SK-N-MC (cell line): ENCODE measurements at regions not wholly inside any gene's neighbourhood (a gene's known extent, or its start where the extent isn't known, plus 50 kb on each side); places are given as distances from the start of the nearest gene placed in this dataset.

ENCODE experiments used
- DNase-seq: peaks from one replicate; pipeline ENCODE4 v3.0.0-alpha.2; 2011; ENCODE audit warnings: low read depth, low spot score
- H3K27ac ChIP-seq: fragments of 200-600 bp; sonication (generic); 2 replicates; pipeline ENCODE4 v1.5.1; 2016; ENCODE audit warnings: mixed run types
- H3K36me3 ChIP-seq: fragments of 200-600 bp; sonication (generic); 2 replicates; pipeline ENCODE4 v1.6.1; 2017; ENCODE audit warnings: antibody characterized with exemption, low read length, mixed read lengths; ENCODE audit not compliant: insufficient read depth
- H3K4me3 ChIP-seq: fragments of 200-600 bp; sonication (generic); 2 replicates; pipeline ENCODE4 v1.5.1; 2016
- H3K9ac ChIP-seq: fragments of 200-600 bp; sonication (generic); 2 replicates; pipeline ENCODE4 v1.8.0; 2017; ENCODE audit warnings: mixed run types, mixed read lengths; ENCODE audit not compliant: insufficient read length
- H3K9me3 ChIP-seq: fragments of 200-600 bp; sonication (generic); 2 replicates; pipeline ENCODE4 v1.6.1; 2017; ENCODE audit warnings: low read depth, mild to moderate bottlenecking, antibody characterized with exemption, low read length, moderate library complexity, mixed read lengths
- EZH2 ChIP-seq: fragments of 200-600 bp; sonication (generic); IDR thresholded peaks from one replicate; pipeline ENCODE4 v1.6.1; 2017; ENCODE audit warnings: antibody characterized with exemption
- FOXP2 ChIP-seq: optimal IDR thresholded peaks from 2 replicates; pipeline ENCODE3; 2011; ENCODE audit warnings: mild to moderate bottlenecking, moderate library complexity; ENCODE audit not compliant: insufficient read depth; ENCODE audit errors: extremely low read length, control extremely low read depth
- POLR2AphosphoS5 ChIP-seq: IDR thresholded peaks from 2 replicates; pipeline ENCODE4 v1.6.1; 2012; ENCODE audit warnings: mild to moderate bottlenecking, low read depth, low read length, borderline replicate concordance

DNA sequence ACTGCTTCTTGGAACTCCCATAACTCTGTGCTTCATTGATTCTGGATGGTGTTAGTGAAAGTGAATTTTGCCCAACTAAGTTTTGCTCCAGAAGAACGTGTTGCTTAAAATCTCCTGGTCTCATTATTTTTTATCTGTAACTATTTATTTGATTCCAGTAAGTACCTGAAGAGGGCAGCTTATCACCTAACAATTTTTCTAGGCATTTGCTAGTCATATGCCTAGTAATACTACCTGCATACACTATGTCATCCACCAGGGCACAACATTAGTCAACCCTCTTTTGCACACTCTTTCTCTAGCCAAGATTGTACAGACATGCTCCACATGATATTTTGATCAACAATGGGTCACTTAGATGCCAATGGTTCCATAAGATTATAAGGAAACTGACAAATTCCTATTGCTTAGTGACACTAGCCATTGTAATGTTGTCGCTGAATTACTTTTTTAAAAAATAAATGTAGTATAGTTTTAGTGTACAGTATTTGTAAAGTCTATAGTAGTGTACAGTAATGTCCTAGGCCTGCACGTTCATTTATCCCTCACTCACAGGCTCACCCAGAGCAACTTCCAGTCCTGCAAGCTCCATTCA lies 499.9 kb upstream of the AADAT start:
- H3K36me3 ChIP-seq: no peaks in the 10 kb centered on the region
- H3K9me3 ChIP-seq: no peaks in the 10 kb centered on the region
- no peak overlapping the region for H3K9ac ChIP-seq
- DNase-seq: no peak
- H3K27ac ChIP-seq: no peak overlapping the region
- H3K4me3 ChIP-seq: no peak overlapping the region
- TF ChIP-seq EZH2 (no peak), FOXP2 (no peak), POLR2AphosphoS5 (no peak)

DNA sequence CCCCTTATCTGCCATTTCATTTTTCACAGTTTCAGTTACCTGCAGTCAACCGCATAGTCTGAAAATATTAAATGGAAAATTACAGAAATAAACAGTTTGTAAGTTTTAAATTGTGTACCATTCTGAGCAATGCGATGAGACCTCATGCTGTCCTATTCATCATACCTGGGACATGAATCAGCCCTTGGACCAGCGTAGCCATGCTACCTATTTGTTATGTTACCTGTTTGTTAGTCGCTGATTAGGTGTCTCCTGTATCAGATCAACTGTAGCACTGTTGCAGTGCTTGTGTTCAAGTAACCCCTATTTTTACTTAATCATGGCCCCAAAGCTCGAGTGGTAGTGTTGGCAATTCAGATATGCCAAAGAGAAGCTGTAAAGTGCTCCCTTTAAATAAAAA lies 492.2 kb upstream of the AADAT start:
- no peak overlapping the region for H3K4me3 ChIP-seq
- no peaks in the 10 kb centered on the region for H3K9me3 ChIP-seq
- no peaks in the 10 kb centered on the region for H3K36me3 ChIP-seq
- no peak overlapping the region for H3K9ac ChIP-seq
- no peak overlapping the region for H3K27ac ChIP-seq
- no peak for DNase-seq
- TF ChIP-seq FOXP2: no peak

DNA sequence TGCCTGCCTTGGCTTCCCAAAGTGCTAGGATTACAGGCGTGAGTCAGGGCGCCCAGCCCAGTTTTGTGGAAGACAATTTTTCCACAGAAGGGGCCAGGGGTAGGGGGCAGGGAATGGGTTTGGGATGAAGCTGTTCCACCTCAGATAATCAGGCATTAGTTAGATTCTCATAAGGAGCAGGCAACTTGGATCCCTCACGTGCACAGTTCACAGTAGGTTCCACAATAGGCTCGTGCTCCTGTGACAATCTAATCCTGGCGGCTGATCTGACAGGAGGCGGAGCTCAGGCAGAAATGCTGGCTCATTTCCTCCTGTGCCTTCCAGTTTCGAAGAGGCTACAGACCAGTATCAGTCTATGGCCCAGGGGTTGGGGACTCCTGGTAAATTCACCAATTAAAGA lies 491.6 kb upstream of the AADAT start:
- H3K9me3 ChIP-seq: no peaks in the 10 kb centered on the region
- no peak overlapping the region for H3K9ac ChIP-seq
- no peak for DNase-seq
- H3K4me3 ChIP-seq: no peak overlapping the region
- no peaks in the 10 kb centered on the region for H3K36me3 ChIP-seq
- H3K27ac ChIP-seq: no peak overlapping the region
- no peak for TF ChIP-seq POLR2AphosphoS5
- TF ChIP-seq FOXP2: no peak
- no peak for TF ChIP-seq EZH2

DNA sequence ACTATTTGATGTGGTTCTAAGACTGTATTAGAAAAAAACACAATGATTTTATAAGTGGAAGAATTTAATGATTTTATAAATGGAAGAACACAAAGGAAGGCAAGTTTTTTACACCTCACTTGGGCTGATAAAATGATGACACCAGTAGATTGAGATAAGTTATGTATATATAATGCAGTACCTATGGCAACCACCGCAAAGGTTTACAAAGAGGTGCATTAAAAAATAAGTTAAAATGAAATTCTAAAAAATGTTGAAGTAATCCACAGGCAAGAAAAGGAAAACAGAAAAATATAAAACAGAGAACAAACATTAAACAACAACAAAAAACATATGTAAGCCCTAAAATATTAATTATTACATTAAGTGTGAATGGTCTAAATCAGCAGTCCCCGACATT lies 490.9 kb upstream of the AADAT start:
- H3K9me3 ChIP-seq: no peaks in the 10 kb centered on the region
- no peaks in the 10 kb centered on the region for H3K36me3 ChIP-seq
- no peak overlapping the region for H3K4me3 ChIP-seq
- H3K27ac ChIP-seq: no peak overlapping the region
- no peak overlapping the region for H3K9ac ChIP-seq
- no peak for TF ChIP-seq POLR2AphosphoS5
- no peak for TF ChIP-seq FOXP2
- TF ChIP-seq EZH2: no peak
- DNase-seq: no peak

DNA sequence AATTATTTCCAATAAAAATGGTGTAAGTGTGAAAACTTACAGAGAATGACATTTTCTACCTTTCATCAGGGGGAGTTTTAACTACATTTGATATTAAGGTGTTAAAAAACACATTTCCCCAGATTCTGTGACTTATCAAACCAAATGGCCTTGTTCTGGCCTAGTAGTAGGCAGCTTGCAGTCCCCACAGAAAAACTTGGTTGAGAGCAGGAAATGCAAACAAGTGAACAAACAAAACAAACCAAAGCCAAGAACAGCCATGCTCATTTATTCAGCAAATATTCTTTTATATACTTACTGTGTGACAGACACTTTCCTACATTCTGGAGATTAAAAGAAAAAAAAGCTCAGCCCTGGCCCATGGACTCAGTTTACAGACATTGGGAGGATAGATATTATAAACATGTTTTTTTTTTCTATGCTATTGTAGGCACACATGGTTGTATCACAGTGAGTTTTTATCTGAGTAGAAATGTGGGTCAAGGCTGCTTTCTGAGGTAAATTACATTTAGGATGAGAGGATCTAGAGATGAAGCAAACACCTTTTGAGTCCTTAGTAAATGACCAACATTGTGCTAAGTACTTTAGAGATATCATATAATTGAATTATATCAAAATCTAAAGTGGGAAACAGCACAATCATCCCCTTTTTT lies 449.2 kb upstream of the AADAT start:
- H3K9ac ChIP-seq: no peak overlapping the region
- TF ChIP-seq EZH2 (no peak), FOXP2 (no peak), POLR2AphosphoS5 (no peak)
- no peaks in the 10 kb centered on the region for H3K9me3 ChIP-seq
- no peak for DNase-seq
- no peaks in the 10 kb centered on the region for H3K36me3 ChIP-seq
- H3K27ac ChIP-seq: no peak overlapping the region
- H3K4me3 ChIP-seq: no peak overlapping the region

DNA sequence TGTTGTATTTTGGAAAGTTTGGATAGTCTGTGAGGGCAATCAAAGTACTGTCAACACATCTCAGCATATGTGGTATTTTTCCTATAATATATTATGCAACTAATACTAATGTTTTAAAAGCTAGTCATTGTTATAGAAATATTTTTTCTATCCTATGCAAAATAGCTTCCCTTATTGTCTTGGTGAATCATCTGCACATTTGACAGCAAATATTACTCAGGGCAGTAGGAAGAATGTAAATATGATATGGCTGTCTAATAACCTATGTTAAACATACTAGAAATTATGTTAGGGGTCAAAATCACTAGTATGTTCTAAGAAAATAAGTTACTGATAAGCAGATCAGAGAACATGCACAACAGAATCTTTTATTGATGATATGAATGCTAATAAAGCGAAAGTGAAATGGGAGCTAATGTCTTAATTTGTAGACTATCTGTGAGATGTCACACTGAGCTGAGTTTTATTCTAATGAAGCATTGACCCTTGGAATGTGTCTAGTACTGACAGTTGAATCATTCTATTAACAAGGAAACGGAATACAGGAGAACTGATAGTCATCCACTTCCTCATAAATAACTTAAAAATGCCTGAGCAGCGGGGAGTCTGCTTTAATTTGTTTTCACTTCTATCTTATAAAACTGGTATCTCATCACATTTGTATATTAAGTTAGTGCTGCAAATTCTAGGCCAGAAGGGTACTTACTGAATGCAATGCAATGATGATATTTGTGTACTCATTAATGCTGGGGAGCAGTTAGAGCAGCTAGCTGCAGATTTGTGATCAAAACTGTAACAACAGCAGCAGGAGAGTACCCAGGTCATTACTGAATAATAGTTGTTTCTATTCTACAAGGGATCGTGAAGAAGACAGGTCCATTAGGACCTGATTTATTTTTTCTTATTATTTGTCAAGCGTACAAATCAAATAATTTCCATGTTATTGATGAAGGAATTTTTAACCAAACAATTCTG lies 440.3 kb upstream of the AADAT start:
- no peak overlapping the region for H3K9ac ChIP-seq
- H3K27ac ChIP-seq: no peak overlapping the region
- TF ChIP-seq EZH2 (no peak), FOXP2 (no peak), POLR2AphosphoS5 (no peak)
- no peaks in the 10 kb centered on the region for H3K36me3 ChIP-seq
- H3K9me3 ChIP-seq: no peaks in the 10 kb centered on the region
- no peak overlapping the region for H3K4me3 ChIP-seq
- no peak for DNase-seq

DNA sequence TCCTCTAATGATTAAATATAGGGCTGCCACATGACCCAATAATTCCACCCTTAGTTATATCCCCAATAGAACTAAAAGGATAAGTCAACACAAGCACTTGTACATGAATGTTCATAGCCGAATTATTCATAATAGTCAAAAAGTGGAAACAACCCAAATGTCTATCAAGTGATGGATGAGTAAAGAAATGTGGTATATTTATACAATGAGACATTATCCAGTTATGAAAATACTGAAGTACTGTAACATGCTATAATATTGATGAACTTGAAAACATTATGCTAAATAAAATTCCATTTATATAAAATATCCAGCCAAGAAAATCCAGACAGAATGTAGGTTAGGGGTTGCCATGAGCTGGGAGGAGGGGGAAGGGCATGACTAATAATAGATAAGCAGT lies 436.7 kb upstream of the AADAT start:
- H3K36me3 ChIP-seq: no peaks in the 10 kb centered on the region
- no peak for DNase-seq
- H3K9ac ChIP-seq: no peak overlapping the region
- TF ChIP-seq FOXP2 (no peak), POLR2AphosphoS5 (no peak), EZH2 (no peak)
- no peaks in the 10 kb centered on the region for H3K9me3 ChIP-seq
- no peak overlapping the region for H3K27ac ChIP-seq
- no peak overlapping the region for H3K4me3 ChIP-seq

DNA sequence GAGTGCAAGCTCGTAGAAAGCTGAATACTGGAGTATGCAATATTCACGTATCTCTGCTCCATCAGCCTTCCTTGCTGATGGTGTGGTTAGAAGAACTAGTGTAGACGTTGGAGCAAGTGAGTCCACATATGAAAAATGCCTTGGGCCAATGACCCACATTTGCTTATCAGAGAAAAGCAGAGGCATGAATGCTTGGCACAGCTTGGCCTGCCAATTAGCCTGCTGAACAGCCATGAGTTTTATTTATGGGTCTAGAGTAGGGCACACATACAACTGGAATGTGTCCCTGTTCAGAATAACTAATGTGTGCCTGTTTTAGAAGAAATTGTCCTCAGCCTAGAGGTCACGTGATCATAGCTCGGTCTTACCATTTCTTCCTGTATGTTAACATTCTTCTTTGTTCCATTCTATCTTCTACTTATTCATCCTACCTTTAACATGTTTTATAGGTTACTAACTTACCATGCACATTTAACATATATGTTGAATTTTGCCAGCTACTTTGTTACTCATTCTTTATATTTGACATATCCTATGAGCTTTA lies 432.7 kb upstream of the AADAT start:
- no peak overlapping the region for H3K9ac ChIP-seq
- no peaks in the 10 kb centered on the region for H3K36me3 ChIP-seq
- H3K4me3 ChIP-seq: no peak overlapping the region
- H3K27ac ChIP-seq: no peak overlapping the region
- no peaks in the 10 kb centered on the region for H3K9me3 ChIP-seq
- DNase-seq: no peak
- TF ChIP-seq POLR2AphosphoS5 (no peak), EZH2 (no peak), FOXP2 (no peak)
